ENCODE measurements at regions not wholly inside any gene's neighbourhood (a gene's known extent, or its start where the extent isn't known, plus 50 kb on each side); places are given as distances from the start of the nearest gene placed in this dataset.

GRCh38 chr6:28609672-28610071 is 84.0 kb downstream of the GPX5 start:
- no peak overlapping the region for H3K4me3 ChIP-seq (ENCODE audit: low read length)
- H3K4me1 ChIP-seq (ENCODE audit: low read length): no peaks in the 10 kb centered on the region
- no peaks in the 10 kb centered on the region for H3K9me2 ChIP-seq (replicated peaks; ENCODE audit: insufficient read depth, low read length)
- no peak overlapping the region for H3K4me2 ChIP-seq (ENCODE audit: low read depth, low read length)
- no peak for DNase-seq
- H3K9ac ChIP-seq (ENCODE audit: low read length): no peak overlapping the region
- no peaks in the 10 kb centered on the region for H3K36me3 ChIP-seq (replicated peaks; ENCODE audit: insufficient read depth, low read length)
- H3F3A ChIP-seq (ENCODE audit: insufficient read depth, low read length): no peaks in the 10 kb centered on the region
- no peak overlapping the region for H3K27ac ChIP-seq (ENCODE audit: low read length)
- no peaks in the 10 kb centered on the region for H3K9me3 ChIP-seq (replicated peaks; ENCODE audit: insufficient read depth, low read length)
- no peaks in the 10 kb centered on the region for H3K27me3 ChIP-seq (replicated peaks; ENCODE audit: insufficient read depth, low read length)
- no peak overlapping the region for H2AFZ ChIP-seq (ENCODE audit: low read length)
- no peaks in the 10 kb centered on the region for H3K79me2 ChIP-seq (ENCODE audit: low read length)
- TF ChIP-seq EZH2 (optimal IDR thresholded peaks at IDR 0.05; ENCODE audit: low read depth, low read length): no peak
- TF ChIP-seq CTCF (IDR thresholded peaks at IDR 0.05; ENCODE audit: low read length): no peak
- no peak for TF ChIP-seq EZH2phosphoT487 (IDR thresholded peaks at IDR 0.05; ENCODE audit: low read length)
- H4K20me1 ChIP-seq (ENCODE audit: insufficient read depth, low read length): no peaks in the 10 kb centered on the region

DNA sequence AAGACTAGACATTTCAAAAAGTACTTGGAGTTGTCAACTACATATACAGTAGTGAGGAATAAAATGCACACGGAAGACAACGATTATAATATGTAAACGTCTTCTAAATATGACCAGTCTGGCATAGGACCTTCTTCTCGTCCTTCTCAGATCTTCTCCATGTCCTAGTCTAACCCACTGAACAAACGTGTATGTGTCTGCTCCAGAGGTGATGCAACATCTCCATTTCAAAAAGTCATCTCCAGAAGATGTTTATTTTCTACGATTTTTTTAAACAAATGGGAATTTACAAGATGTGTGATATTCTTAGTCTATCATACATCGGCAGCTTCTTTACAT is 89.9 kb downstream of the GPX5 start:
- H2AFZ ChIP-seq (ENCODE audit: low read length): no peak overlapping the region

DNA sequence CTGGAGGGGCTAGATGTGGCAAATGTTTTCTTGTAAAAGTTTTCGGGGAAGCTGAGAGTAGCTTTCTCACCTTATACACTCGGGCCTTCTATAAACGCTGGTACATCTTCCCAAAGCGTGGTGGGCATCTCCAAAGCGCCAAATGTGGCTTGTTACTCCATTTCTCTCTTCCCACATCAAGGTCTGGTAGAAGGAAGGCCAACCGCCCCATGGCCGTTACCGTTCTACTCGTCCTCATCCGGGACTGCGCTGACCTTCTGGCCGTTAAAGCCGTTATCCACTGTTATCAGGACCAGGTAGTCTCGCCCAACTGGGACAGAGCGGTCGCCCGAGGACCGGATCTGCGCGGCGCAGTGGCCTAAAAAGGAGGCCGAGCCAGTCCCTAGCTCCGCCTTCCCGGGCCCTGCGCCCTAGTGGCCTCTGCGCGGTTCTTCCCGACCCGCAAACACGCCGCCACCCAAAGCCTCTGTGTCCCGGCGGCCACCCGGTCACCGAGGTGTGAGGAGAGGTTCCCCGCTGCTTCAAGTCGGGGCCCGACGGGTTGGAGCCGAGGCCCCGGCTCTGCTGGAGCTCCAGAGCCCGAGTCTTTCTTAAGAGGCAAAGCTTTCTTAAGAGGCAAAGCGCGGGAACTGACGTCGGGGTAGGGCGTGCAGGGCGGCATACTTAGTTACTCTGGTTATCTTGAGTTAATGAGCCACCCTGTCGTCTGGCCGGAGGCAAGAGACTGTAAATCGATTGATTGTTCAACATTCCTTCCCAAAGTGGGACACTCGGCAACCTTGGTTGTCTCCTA is 90.5 kb downstream of the GPX5 start:
- DNase-seq: no peak
- Histone ChIP-seq H3K9me3 (replicated peaks; ENCODE audit: insufficient read depth, low read length) (no peaks in the 10 kb centered on the region), H4K20me1 (ENCODE audit: insufficient read depth, low read length) (no peaks in the 10 kb centered on the region), H3K36me3 (replicated peaks; ENCODE audit: insufficient read depth, low read length) (no peaks in the 10 kb centered on the region), H2AFZ (ENCODE audit: low read length) (no peak overlapping the region), H3K9me2 (replicated peaks; ENCODE audit: insufficient read depth, low read length) (no peaks in the 10 kb centered on the region), H3K4me2 (ENCODE audit: low read depth, low read length) (no peak overlapping the region), H3K27me3 (replicated peaks; ENCODE audit: insufficient read depth, low read length) (no peaks in the 10 kb centered on the region), H3K4me1 (ENCODE audit: low read length) (no peaks in the 10 kb centered on the region), H3F3A (ENCODE audit: insufficient read depth, low read length) (no peaks in the 10 kb centered on the region), H3K4me3 (ENCODE audit: low read length) (no peak overlapping the region), H3K9ac (ENCODE audit: low read length) (no peak overlapping the region), H3K27ac (ENCODE audit: low read length) (no peak overlapping the region), H3K79me2 (ENCODE audit: low read length) (no peaks in the 10 kb centered on the region)
- TF ChIP-seq EZH2 (optimal IDR thresholded peaks at IDR 0.05; ENCODE audit: low read depth, low read length) (no peak), EZH2phosphoT487 (IDR thresholded peaks at IDR 0.05; ENCODE audit: low read length) (no peak), CTCF (IDR thresholded peaks at IDR 0.05; ENCODE audit: low read length) (no peak)

More for the DNA sequence above, 89.9 kb downstream of the GPX5 start:
- no peaks in the 10 kb centered on the region for H3K9me2 ChIP-seq (replicated peaks; ENCODE audit: insufficient read depth, low read length)
- no peak overlapping the region for H3K4me2 ChIP-seq (ENCODE audit: low read depth, low read length)
- no peak overlapping the region for H3K4me3 ChIP-seq (ENCODE audit: low read length)
- no peak overlapping the region for H3K9ac ChIP-seq (ENCODE audit: low read length)
- H3F3A ChIP-seq (ENCODE audit: insufficient read depth, low read length): no peaks in the 10 kb centered on the region
- H3K36me3 ChIP-seq (replicated peaks; ENCODE audit: insufficient read depth, low read length): no peaks in the 10 kb centered on the region
- no peaks in the 10 kb centered on the region for H3K4me1 ChIP-seq (ENCODE audit: low read length)
- no peaks in the 10 kb centered on the region for H3K79me2 ChIP-seq (ENCODE audit: low read length)
- TF ChIP-seq CTCF (IDR thresholded peaks at IDR 0.05; ENCODE audit: low read length) (no peak), EZH2 (optimal IDR thresholded peaks at IDR 0.05; ENCODE audit: low read depth, low read length) (no peak), EZH2phosphoT487 (IDR thresholded peaks at IDR 0.05; ENCODE audit: low read length) (no peak)
- no peaks in the 10 kb centered on the region for H3K9me3 ChIP-seq (replicated peaks; ENCODE audit: insufficient read depth, low read length)
- H3K27ac ChIP-seq (ENCODE audit: low read length): no peak overlapping the region
- DNase-seq: no peak
- no peaks in the 10 kb centered on the region for H3K27me3 ChIP-seq (replicated peaks; ENCODE audit: insufficient read depth, low read length)
- no peaks in the 10 kb centered on the region for H4K20me1 ChIP-seq (ENCODE audit: insufficient read depth, low read length)
